ENCODE measurements at regions not wholly inside any gene's neighbourhood (a gene's known extent, or its start where the extent isn't known, plus 50 kb on each side); places are given as distances from the start of the nearest gene placed in this dataset.
A peak's percentile ranks its signal among the peaks of the same experiment; 100 is the strongest.

- Histone ChIP-seq H3K4me1 (ENCODE audit: low read depth) (no peaks in the 10 kb centered on the region), H3K9me3 (no peaks in the 10 kb centered on the region), H3K36me3 (ENCODE audit: low read depth) (no peaks in the 10 kb centered on the region), H3K4me3 (no peak overlapping the region)
- ATAC-seq = peak; percentile 59
- intact Hi-C loops (cut with DNase I, micrococcal nuclease) = no loop called here
- DNase-seq = no peak
- TF ChIP-seq CTCF (IDR thresholded peaks at IDR 0.05) = no peak
These were observed 515.5 kb upstream of the MYT1L start for GRCh38 chr2:2846332-2847208.

- Histone ChIP-seq H3K36me3 (ENCODE audit: low read depth) (no peaks in the 10 kb centered on the region), H3K4me1 (ENCODE audit: low read depth) (no peaks in the 10 kb centered on the region), H3K4me3 (no peak overlapping the region), H3K9me3 (no peaks in the 10 kb centered on the region)
- no peak for TF ChIP-seq CTCF (IDR thresholded peaks at IDR 0.05)
- DNase-seq (no peak), ATAC-seq (no peak)
- intact Hi-C loops (cut with DNase I, micrococcal nuclease) = no loop called here
These were observed 514.8 kb upstream of the MYT1L start for GRCh38 chr2:2845806-2846315.

GRCh38 chr2:2845267-2845666 lies 514.2 kb upstream of the MYT1L start:
- Histone ChIP-seq H3K36me3 (ENCODE audit: low read depth) (no peaks in the 10 kb centered on the region), H3K4me1 (ENCODE audit: low read depth) (no peaks in the 10 kb centered on the region), H3K9me3 (no peaks in the 10 kb centered on the region), H3K4me3 (no peak overlapping the region)
- ATAC-seq = no peak
- no peak for DNase-seq
- intact Hi-C loops (cut with DNase I, micrococcal nuclease) = no loop called here
- no peak for TF ChIP-seq CTCF (IDR thresholded peaks at IDR 0.05)

GRCh38 chr2:2843969-2844548 lies 513.0 kb upstream of the MYT1L start:
- ATAC-seq (no peak), DNase-seq (no peak)
- H3K9me3 ChIP-seq = no peaks in the 10 kb centered on the region
- no peak for TF ChIP-seq CTCF (IDR thresholded peaks at IDR 0.05)
- H3K4me1 ChIP-seq (ENCODE audit: low read depth) = no peaks in the 10 kb centered on the region
- intact Hi-C loops (cut with DNase I, micrococcal nuclease) = no loop called here
- no peaks in the 10 kb centered on the region for H3K36me3 ChIP-seq (ENCODE audit: low read depth)
- H3K4me3 ChIP-seq = no peak overlapping the region

- Histone ChIP-seq H3K36me3 (ENCODE audit: low read depth) (no peaks in the 10 kb centered on the region), H3K9me3 (no peaks in the 10 kb centered on the region), H3K4me3 (no peak overlapping the region), H3K4me1 (ENCODE audit: low read depth) (no peaks in the 10 kb centered on the region)
- ATAC-seq = no peak
- no peak for DNase-seq
- TF ChIP-seq CTCF (IDR thresholded peaks at IDR 0.05) = no peak
- intact Hi-C loops (cut with DNase I, micrococcal nuclease) = no loop called here
These were observed 511.4 kb upstream of the MYT1L start for GRCh38 chr2:2842466-2842865.

All from mucosa of descending colon (tissue), 3 donors.